Endothelial cell of umbilical vein (primary cell): ENCODE measurements at regions not wholly inside any gene's neighbourhood (a gene's known extent, or its start where the extent isn't known, plus 50 kb on each side); places are given as distances from the start of the nearest gene placed in this dataset.

Source experiments
- CTCF ChIP-seq, 2 donors: IDR thresholded peaks; 1 replicate in 1 of 2; 2 replicates in 1 of 2; pipeline ENCODE4 v1.5.1; 2011; ENCODE audit warnings: low read length in 2 of 2, mild to moderate bottlenecking in 2 of 2, moderate library complexity in 2 of 2, control low read depth in 1 of 2, inconsistent platforms in 1 of 2, low read depth in 1 of 2; ENCODE audit not compliant: insufficient read depth in 1 of 2; ENCODE audit errors: extremely low read depth in 1 of 2
- FOS ChIP-seq: IDR thresholded peaks from 2 replicates; pipeline ENCODE4 v1.6.1; 2011; ENCODE audit warnings: mild to moderate bottlenecking, low read length, moderate library complexity, borderline replicate concordance; ENCODE audit not compliant: insufficient read depth
- POLR2A ChIP-seq: IDR thresholded peaks from 2 replicates; pipeline ENCODE4 v1.6.1; 2012; ENCODE audit warnings: low read depth, mild to moderate bottlenecking, control low read depth, low read length
- TF ChIP-seq, protein P1 (sequence below): IDR thresholded peaks from 2 replicates; pipeline ENCODE4 v1.6.1; 2011; ENCODE audit not compliant: insufficient read depth, insufficient read length

- TF ChIP-seq CTCF (IDR thresholded peaks at IDR 0.05; ENCODE audit: extremely low read depth in 1 of 2, insufficient read depth in 1 of 2, low read depth in 1 of 2, low read length in 2 of 2) (no peak), FOS (no peak), POLR2A (no peak)
- TF ChIP-seq, protein P1, sequence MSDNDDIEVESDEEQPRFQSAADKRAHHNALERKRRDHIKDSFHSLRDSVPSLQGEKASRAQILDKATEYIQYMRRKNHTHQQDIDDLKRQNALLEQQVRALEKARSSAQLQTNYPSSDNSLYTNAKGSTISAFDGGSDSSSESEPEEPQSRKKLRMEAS: no peak
These were observed 607.1 kb upstream of the BCHE start for GRCh38 chr3:166444336-166444735.
